Epithelial cell of prostate (primary cell): ENCODE measurements at regions not wholly inside any gene's neighbourhood (a gene's known extent, or its start where the extent isn't known, plus 50 kb on each side); places are given as distances from the start of the nearest gene placed in this dataset.

Experiments used
- DNase-seq: peaks from one replicate; pipeline ENCODE4 v3.0.0-alpha.2; 2011; ENCODE audit warnings: low read depth, low spot score
- H3K27ac ChIP-seq: fragments of 450-650 bp; 2 replicates; pipeline ENCODE4 v1.5.1; 2017; ENCODE audit warnings: mild to moderate bottlenecking

DNA sequence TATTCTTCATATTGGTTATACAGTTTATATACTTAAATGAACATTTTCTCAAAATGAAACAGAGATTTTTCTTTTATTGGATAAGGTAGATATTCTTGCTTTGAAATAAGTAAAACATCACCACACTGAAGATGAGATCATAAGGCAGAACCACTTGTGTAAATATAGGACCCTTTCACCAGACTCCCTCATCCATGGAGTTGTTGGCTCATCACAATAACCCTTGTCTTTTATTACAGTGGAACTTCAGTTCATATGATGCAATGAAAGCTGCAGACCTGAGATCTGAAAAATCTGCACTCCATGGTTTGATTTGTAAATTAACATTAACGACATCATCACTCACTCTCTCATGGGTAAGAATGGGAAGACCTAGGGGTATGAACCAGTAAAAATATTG is 51.9 kb upstream of the DBX2 start:
- H3K27ac ChIP-seq: no peak overlapping the region
- DNase-seq: no peak

DNA sequence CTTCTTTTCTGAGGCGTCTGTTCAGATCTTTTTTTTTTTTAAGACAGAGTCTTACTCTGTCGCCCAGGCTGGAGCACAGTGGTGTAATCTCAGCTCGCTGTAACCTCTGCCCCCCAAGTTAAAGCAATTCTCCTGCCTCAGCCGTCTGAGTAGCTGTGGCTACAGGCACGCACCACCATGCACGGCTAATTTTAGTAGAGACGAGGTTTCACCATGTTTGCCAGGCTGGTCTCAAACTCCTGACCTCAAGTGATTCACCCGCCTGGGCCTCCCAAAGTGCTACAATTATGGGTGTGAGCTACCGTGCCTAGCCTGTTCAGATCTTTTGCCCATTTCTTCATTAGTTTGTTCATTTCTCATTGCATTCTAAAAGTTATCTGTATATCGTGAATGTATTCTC is 55.1 kb upstream of the DBX2 start:
- no peak for DNase-seq
- H3K27ac ChIP-seq: no peak overlapping the region

DNA sequence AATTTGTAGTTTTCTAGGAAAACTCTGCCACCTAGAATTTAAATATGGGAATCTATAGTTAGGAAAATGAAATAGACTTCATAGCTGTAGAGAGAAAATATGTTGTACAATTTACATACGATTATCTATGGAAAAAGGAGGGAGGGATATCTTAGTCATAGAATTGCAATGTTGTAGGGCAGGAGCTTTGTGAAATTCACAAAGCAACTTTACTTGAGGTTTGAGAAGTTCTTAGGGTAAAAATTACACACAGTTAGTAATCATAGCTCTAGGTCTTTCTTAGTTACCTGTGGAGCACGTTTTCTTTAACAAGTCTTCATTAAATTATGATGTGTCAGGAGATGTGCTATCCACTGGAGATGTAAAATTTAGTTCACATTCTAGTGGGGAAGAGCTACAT is 61.4 kb upstream of the DBX2 start:
- no peak for DNase-seq
- no peak overlapping the region for H3K27ac ChIP-seq

- DNase-seq: no peak
- no peak overlapping the region for H3K27ac ChIP-seq
These were observed 70.3 kb upstream of the DBX2 start for GRCh38 chr12:45121224-45121623.

- DNase-seq: no peak
- no peak overlapping the region for H3K27ac ChIP-seq
These were observed 72.0 kb upstream of the DBX2 start for GRCh38 chr12:45122768-45123380.

DNA sequence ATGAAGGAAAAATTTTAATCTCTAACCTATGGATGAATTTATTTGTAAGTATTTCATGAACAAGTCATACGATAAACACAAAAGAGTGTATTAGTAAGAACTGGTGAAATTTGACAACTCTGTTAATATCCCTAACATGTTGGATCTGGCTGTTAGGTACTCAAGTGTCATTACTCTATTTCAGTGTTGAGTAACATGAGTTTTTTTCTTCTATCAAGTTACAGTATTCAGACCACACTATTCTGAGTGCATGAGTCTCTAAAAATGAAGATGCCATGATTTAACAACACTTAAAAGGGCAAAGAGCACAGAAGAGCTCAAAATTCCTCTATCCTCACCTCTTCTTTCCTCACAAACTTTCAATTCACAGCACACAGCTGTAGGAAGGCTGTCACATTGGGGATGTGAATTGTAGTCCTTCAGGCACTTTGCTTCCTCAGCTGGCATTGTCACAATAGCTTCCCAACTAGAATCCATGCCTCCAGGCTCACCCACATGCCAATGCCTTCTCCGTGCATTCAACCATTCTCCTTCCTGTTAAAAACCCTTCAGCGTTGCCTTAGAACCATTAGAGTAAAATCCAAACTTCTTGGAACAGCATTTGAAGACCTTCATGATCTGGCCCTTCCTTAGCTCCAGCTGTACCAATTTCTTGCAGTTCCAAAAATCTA is 73.7 kb upstream of the DBX2 start:
- no peak for DNase-seq
- H3K27ac ChIP-seq: no peak overlapping the region

- peak; percentile 53 for DNase-seq
- H3K27ac ChIP-seq: no peak overlapping the region
These were observed 75.1 kb upstream of the DBX2 start for GRCh38 chr12:45125997-45126396.

DNA sequence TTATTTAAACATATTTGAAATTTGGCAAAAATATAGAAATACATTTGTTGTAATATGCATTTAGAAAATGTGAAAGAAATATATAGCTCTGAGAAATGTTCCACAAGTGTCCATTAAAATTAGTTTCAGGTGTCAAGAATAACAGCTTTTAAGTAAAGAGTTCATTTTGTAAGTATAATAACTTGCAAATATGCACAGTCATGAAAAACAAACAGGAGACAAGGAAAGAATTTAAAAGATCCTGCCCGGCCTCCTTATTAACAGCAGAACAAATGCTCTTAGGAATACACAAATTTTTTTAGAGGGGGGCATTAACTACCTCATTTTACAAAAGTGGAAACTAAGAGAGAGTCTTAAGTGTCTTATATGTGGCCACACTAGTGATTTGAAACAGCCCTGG is 77.7 kb upstream of the DBX2 start:
- H3K27ac ChIP-seq: no peak overlapping the region
- no peak for DNase-seq

DNA sequence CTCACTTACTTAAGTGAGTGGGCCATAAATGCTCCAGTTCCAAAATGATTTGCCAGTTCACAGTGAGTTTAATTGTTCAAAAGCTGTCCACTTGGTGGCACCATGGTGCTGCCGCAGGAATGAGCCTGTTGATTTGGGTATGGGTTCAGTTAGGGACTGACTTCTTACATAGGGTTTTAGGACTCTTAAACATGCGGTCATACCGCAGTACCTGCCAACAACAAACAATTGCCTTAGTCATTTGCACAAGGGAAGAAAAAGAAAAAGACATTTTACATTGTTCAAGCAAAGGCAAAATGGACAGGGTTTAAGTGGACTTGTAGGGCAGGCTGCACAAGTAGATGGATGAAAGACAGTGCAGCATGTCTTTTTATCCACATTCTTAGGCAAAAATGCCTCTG is 80.0 kb upstream of the DBX2 start:
- peak; percentile 60 for DNase-seq
- H3K27ac ChIP-seq: no peak overlapping the region

- no peak for DNase-seq
- no peak overlapping the region for H3K27ac ChIP-seq
These were observed 80.6 kb upstream of the DBX2 start for GRCh38 chr12:45131506-45131905.

DNA sequence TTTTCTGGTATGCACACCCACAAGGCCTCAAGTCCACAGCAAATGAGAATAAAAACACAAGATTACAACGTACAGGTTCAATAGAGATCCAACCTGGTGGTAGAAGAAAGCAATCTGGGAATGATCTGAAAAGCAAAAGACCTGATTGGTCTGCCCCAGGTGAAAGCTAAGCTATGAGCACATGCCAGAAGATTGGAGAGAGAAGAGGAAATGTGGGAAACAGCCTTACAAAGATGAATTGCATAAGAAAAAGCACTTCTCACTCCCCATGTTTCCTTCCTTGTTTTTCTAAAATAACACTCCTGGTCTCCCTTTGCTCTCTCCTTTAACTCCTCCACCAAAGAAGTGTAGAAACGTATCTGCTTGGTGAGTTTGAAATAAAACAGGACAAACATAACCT is 77.3 kb upstream of the ANO6 start:
- no peak overlapping the region for H3K27ac ChIP-seq
- DNase-seq: no peak

GRCh38 chr12:45148006-45148405 is 67.9 kb upstream of the ANO6 start:
- no peak for DNase-seq
- no peak overlapping the region for H3K27ac ChIP-seq

GRCh38 chr12:45148619-45149018 is 67.3 kb upstream of the ANO6 start:
- DNase-seq: no peak
- no peak overlapping the region for H3K27ac ChIP-seq

GRCh38 chr12:45165284-45165683 is 50.6 kb upstream of the ANO6 start:
- no peak for DNase-seq
- no peak overlapping the region for H3K27ac ChIP-seq

- no peak overlapping the region for H3K27ac ChIP-seq
- no peak for DNase-seq
These were observed 49.8 kb upstream of the ANO6 start for GRCh38 chr12:45166056-45166455.
